GM23338 (cell line): ENCODE measurements at regions not wholly inside any gene's neighbourhood (a gene's known extent, or its start where the extent isn't known, plus 50 kb on each side); places are given as distances from the start of the nearest gene placed in this dataset.

Source experiments
- ATAC-seq: fragments of 200-7000 bp; cut with Tn5 transposase; 3 replicates; pipeline ENCODE4 v1.9.1; 2020
- DNase-seq: peaks from one replicate; pipeline ENCODE4 v3.0.0-alpha.2; 2015; ENCODE audit warnings: low spot score
- H2AFZ ChIP-seq: fragments of 200-600 bp; sonication (generic); 2 replicates; pipeline ENCODE4 v1.8.0; 2016; ENCODE audit warnings: antibody characterized with exemption, mild to moderate bottlenecking, moderate library complexity
- H3F3A ChIP-seq: fragments of 200-600 bp; sonication (generic); replicated peaks from 2 replicates; pipeline ENCODE4 v1.8.0; 2017; ENCODE audit warnings: antibody characterized with exemption, mixed run types, low read depth
- H3K27ac ChIP-seq: fragments of 200-600 bp; sonication (generic); 2 replicates; pipeline ENCODE4 v1.6.1; 2016; ENCODE audit warnings: low read depth
- H3K27me3 ChIP-seq: fragments of 200-600 bp; sonication (generic); 2 replicates; pipeline ENCODE4 v1.8.0; 2016; ENCODE audit warnings: mild to moderate bottlenecking, mixed run types, moderate library complexity; ENCODE audit not compliant: insufficient read depth
- H3K36me3 ChIP-seq: fragments of 200-600 bp; sonication (generic); 2 replicates; pipeline ENCODE4 v1.8.0; 2016; ENCODE audit warnings: mild to moderate bottlenecking; ENCODE audit not compliant: insufficient read depth
- H3K4me1 ChIP-seq: fragments of 200-600 bp; sonication (generic); 2 replicates; pipeline ENCODE4 v1.8.0; 2016; ENCODE audit warnings: mild to moderate bottlenecking, moderate library complexity; ENCODE audit not compliant: insufficient read depth
- H3K4me2 ChIP-seq: fragments of 200-600 bp; sonication (generic); 2 replicates; pipeline ENCODE4 v1.7.1; 2017; ENCODE audit warnings: mixed run types
- H3K4me3 ChIP-seq: fragments of 200-600 bp; sonication (generic); 2 replicates; pipeline ENCODE4 v1.6.1; 2016; ENCODE audit warnings: mixed run types
- H3K79me2 ChIP-seq: fragments of 200-600 bp; sonication (generic); replicated peaks from 2 replicates; pipeline ENCODE4 v1.8.0; 2017; ENCODE audit warnings: mild to moderate bottlenecking; ENCODE audit not compliant: insufficient read depth
- H3K9me2 ChIP-seq: fragments of 200-600 bp; sonication (generic); 2 replicates; pipeline ENCODE4 v1.8.0; 2017; ENCODE audit not compliant: insufficient read depth
- H4K20me1 ChIP-seq: fragments of 200-600 bp; sonication (generic); replicated peaks from 2 replicates; pipeline ENCODE4 v1.8.0; 2017; ENCODE audit warnings: mild to moderate bottlenecking; ENCODE audit not compliant: insufficient read depth
- H3K27ac Mint-ChIP-seq: 2 replicates; pipeline ENCODE4 v1.8.0; 2020; ENCODE audit warnings: inconsistent platforms, mild to moderate bottlenecking, moderate library complexity, mixed read lengths
- H3K27me3 Mint-ChIP-seq: 3 replicates; pipeline ENCODE4 v1.8.0; 2022; ENCODE audit warnings: low read depth, mild to moderate bottlenecking, moderate library complexity, mixed read lengths, inconsistent platforms; ENCODE audit not compliant: insufficient read depth, poor library complexity
- H3K36me3 Mint-ChIP-seq: 3 replicates; pipeline ENCODE4 v1.8.0; 2021; ENCODE audit warnings: low read depth, mild to moderate bottlenecking, inconsistent platforms, moderate library complexity, mixed read lengths
- H3K4me1 Mint-ChIP-seq: 3 replicates; pipeline ENCODE4 v1.8.0; 2020; ENCODE audit warnings: mild to moderate bottlenecking, inconsistent platforms, mixed read lengths
- H3K4me3 Mint-ChIP-seq: 3 replicates; pipeline ENCODE4 v1.8.0; 2021; ENCODE audit warnings: moderate library complexity, mild to moderate bottlenecking, inconsistent platforms, mixed read lengths
- H3K9me3 Mint-ChIP-seq: 3 replicates; pipeline ENCODE4 v1.8.0; 2020; ENCODE audit warnings: moderate library complexity, mild to moderate bottlenecking, inconsistent platforms, mixed read lengths
- CREB1 ChIP-seq: fragments of 250-450 bp; sonication (Bioruptor Pico); IDR thresholded peaks from 2 replicates; pipeline ENCODE4 v1.5.0; 2020; ENCODE audit warnings: low read depth, mild to moderate bottlenecking, moderate library complexity
- EZH2 ChIP-seq: fragments of 200-600 bp; sonication (generic); IDR thresholded peaks from one replicate; pipeline ENCODE4 v1.8.0; 2017; ENCODE audit warnings: antibody characterized with exemption, mild to moderate bottlenecking, low read depth; ENCODE audit not compliant: unreplicated experiment
- EZH2phosphoT487 ChIP-seq: fragments of 200-600 bp; sonication (generic); IDR thresholded peaks from one replicate; pipeline ENCODE4 v1.8.1; 2018; ENCODE audit warnings: antibody characterized with exemption; ENCODE audit not compliant: unreplicated experiment
- JUNB ChIP-seq: IDR thresholded peaks from one replicate; pipeline ENCODE4 v1.6.1; 2016; ENCODE audit warnings: antibody characterized with exemption; ENCODE audit not compliant: unreplicated experiment
- NANOG ChIP-seq: IDR thresholded peaks from 2 replicates; pipeline ENCODE4 v1.6.1; 2016; ENCODE audit warnings: antibody characterized with exemption, borderline replicate concordance
- POLR2AphosphoS5 ChIP-seq: IDR thresholded peaks from 2 replicates; pipeline ENCODE4 v1.6.1; 2016; ENCODE audit warnings: antibody characterized with exemption, low read depth
- STAT1 ChIP-seq: IDR thresholded peaks from one replicate; pipeline ENCODE4 v1.6.1; 2016; ENCODE audit warnings: antibody characterized with exemption; ENCODE audit not compliant: unreplicated experiment
- ZNF114 ChIP-seq: fragments of 250-450 bp; sonication (Bioruptor Pico); IDR thresholded peaks from 2 replicates; pipeline ENCODE4 v1.5.0; 2020; ENCODE audit warnings: mild to moderate bottlenecking, moderate library complexity
- ZNF331 ChIP-seq: fragments of 250-450 bp; sonication (Bioruptor Pico); IDR thresholded peaks from 2 replicates; pipeline ENCODE4 v1.5.0; 2020; ENCODE audit warnings: low read depth, mild to moderate bottlenecking, moderate library complexity
- TF ChIP-seq, protein P1 (sequence below): IDR thresholded peaks from one replicate; pipeline ENCODE4 v1.6.1; 2018; ENCODE audit warnings: antibody characterized with exemption; ENCODE audit not compliant: unreplicated experiment
- TF ChIP-seq, protein P2 (sequence below): IDR thresholded peaks from 2 replicates; pipeline ENCODE4 v1.6.1; 2016; ENCODE audit warnings: antibody characterized with exemption
- TF ChIP-seq, protein P3 (sequence below): fragments of 250-450 bp; sonication (Bioruptor Pico); IDR thresholded peaks from 2 replicates; pipeline ENCODE4 v1.5.0; 2020; ENCODE audit warnings: mild to moderate bottlenecking, moderate library complexity
- TF ChIP-seq, protein P4 (sequence below), 2 experiments: fragments of 200-600 bp in 1 of 2; sonication (generic) in 1 of 2; conservative IDR thresholded peaks; 2 replicates each; pipeline versions ENCODE4 v1.5.1 to v1.6.1; 2016 to 2017; ENCODE audit warnings: antibody characterized with exemption in 2 of 2, low read depth in 2 of 2, mild to moderate bottlenecking in 2 of 2, moderate library complexity in 1 of 2

DNA sequence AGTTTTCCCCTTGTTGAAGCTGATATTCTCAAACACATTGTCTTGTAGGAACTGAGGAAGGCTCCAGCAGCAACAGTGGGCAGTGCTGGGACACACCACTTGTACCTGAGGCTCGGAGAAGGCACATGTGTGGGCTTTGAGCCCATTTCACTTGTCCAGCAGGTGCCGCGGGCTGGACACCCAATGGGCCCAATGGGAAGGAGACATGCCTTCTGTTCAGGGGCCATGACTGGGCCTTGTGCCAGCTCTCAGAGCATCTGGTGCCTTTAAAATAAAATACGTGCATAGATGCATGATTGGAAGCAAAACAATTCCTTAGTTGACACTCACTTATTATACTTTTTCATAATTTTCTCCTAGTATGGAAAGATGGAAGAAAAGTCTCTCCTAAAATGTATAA lies 334.2 kb downstream of the KLF13 start:
- Histone ChIP-seq H3K79me2 (no peaks in the 10 kb centered on the region), H3F3A (no peaks in the 10 kb centered on the region), H3K4me1 (no peaks in the 10 kb centered on the region), H3K4me3 (no peak overlapping the region), H3K27ac (no peak overlapping the region), H3K9me2 (0 out of 2 replicates have a peak, but pooled peaks cover 2% of the 10 kb centered on the region), H3K27me3 (no peaks in the 10 kb centered on the region), H3K4me2 (no peak overlapping the region), H4K20me1 (no peaks in the 10 kb centered on the region), H3K36me3 (no peaks in the 10 kb centered on the region), H2AFZ (no peak overlapping the region)
- peaks cover 4% of the 10 kb centered on the region for H3K27me3 Mint-ChIP-seq
- no peak for TF ChIP-seq ZNF331 (CRISPR knock-in tag)
- TF ChIP-seq EZH2, result no peak
- TF ChIP-seq, protein P1, sequence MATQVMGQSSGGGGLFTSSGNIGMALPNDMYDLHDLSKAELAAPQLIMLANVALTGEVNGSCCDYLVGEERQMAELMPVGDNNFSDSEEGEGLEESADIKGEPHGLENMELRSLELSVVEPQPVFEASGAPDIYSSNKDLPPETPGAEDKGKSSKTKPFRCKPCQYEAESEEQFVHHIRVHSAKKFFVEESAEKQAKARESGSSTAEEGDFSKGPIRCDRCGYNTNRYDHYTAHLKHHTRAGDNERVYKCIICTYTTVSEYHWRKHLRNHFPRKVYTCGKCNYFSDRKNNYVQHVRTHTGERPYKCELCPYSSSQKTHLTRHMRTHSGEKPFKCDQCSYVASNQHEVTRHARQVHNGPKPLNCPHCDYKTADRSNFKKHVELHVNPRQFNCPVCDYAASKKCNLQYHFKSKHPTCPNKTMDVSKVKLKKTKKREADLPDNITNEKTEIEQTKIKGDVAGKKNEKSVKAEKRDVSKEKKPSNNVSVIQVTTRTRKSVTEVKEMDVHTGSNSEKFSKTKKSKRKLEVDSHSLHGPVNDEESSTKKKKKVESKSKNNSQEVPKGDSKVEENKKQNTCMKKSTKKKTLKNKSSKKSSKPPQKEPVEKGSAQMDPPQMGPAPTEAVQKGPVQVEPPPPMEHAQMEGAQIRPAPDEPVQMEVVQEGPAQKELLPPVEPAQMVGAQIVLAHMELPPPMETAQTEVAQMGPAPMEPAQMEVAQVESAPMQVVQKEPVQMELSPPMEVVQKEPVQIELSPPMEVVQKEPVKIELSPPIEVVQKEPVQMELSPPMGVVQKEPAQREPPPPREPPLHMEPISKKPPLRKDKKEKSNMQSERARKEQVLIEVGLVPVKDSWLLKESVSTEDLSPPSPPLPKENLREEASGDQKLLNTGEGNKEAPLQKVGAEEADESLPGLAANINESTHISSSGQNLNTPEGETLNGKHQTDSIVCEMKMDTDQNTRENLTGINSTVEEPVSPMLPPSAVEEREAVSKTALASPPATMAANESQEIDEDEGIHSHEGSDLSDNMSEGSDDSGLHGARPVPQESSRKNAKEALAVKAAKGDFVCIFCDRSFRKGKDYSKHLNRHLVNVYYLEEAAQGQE, result no peak
- TF ChIP-seq POLR2AphosphoS5, result no peak
- TF ChIP-seq, protein P2, sequence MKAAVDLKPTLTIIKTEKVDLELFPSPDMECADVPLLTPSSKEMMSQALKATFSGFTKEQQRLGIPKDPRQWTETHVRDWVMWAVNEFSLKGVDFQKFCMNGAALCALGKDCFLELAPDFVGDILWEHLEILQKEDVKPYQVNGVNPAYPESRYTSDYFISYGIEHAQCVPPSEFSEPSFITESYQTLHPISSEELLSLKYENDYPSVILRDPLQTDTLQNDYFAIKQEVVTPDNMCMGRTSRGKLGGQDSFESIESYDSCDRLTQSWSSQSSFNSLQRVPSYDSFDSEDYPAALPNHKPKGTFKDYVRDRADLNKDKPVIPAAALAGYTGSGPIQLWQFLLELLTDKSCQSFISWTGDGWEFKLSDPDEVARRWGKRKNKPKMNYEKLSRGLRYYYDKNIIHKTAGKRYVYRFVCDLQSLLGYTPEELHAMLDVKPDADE, result no peak
- no peak for TF ChIP-seq ZNF114 (CRISPR knock-in tag)
- no peak for TF ChIP-seq JUNB
- no peak for TF ChIP-seq CREB1 (CRISPR knock-in tag)
- TF ChIP-seq, protein P3, sequence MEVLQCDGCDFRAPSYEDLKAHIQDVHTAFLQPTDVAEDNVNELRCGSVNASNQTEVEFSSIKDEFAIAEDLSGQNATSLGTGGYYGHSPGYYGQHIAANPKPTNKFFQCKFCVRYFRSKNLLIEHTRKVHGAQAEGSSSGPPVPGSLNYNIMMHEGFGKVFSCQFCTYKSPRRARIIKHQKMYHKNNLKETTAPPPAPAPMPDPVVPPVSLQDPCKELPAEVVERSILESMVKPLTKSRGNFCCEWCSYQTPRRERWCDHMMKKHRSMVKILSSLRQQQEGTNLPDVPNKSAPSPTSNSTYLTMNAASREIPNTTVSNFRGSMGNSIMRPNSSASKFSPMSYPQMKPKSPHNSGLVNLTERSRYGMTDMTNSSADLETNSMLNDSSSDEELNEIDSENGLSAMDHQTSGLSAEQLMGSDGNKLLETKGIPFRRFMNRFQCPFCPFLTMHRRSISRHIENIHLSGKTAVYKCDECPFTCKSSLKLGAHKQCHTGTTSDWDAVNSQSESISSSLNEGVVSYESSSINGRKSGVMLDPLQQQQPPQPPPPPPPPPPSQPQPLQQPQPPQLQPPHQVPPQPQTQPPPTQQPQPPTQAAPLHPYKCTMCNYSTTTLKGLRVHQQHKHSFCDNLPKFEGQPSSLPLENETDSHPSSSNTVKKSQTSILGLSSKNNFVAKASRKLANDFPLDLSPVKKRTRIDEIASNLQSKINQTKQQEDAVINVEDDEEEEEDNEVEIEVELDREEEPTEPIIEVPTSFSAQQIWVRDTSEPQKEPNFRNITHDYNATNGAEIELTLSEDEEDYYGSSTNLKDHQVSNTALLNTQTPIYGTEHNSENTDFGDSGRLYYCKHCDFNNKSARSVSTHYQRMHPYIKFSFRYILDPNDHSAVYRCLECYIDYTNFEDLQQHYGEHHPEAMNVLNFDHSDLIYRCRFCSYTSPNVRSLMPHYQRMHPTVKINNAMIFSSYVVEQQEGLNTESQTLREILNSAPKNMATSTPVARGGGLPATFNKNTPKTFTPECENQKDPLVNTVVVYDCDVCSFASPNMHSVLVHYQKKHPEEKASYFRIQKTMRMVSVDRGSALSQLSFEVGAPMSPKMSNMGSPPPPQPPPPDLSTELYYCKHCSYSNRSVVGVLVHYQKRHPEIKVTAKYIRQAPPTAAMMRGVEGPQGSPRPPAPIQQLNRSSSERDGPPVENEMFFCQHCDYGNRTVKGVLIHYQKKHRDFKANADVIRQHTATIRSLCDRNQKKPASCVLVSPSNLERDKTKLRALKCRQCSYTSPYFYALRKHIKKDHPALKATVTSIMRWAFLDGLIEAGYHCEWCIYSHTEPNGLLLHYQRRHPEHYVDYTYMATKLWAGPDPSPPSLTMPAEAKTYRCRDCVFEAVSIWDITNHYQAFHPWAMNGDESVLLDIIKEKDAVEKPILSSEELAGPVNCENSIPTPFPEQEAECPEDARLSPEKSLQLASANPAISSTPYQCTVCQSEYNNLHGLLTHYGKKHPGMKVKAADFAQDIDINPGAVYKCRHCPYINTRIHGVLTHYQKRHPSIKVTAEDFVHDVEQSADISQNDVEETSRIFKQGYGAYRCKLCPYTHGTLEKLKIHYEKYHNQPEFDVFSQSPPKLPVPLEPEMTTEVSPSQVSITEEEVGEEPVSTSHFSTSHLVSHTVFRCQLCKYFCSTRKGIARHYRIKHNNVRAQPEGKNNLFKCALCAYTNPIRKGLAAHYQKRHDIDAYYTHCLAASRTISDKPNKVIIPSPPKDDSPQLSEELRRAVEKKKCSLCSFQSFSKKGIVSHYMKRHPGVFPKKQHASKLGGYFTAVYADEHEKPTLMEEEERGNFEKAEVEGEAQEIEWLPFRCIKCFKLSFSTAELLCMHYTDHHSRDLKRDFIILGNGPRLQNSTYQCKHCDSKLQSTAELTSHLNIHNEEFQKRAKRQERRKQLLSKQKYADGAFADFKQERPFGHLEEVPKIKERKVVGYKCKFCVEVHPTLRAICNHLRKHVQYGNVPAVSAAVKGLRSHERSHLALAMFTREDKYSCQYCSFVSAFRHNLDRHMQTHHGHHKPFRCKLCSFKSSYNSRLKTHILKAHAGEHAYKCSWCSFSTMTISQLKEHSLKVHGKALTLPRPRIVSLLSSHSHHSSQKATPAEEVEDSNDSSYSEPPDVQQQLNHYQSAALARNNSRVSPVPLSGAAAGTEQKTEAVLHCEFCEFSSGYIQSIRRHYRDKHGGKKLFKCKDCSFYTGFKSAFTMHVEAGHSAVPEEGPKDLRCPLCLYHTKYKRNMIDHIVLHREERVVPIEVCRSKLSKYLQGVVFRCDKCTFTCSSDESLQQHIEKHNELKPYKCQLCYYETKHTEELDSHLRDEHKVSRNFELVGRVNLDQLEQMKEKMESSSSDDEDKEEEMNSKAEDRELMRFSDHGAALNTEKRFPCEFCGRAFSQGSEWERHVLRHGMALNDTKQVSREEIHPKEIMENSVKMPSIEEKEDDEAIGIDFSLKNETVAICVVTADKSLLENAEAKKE (CRISPR knock-in tag), result no peak
- TF ChIP-seq STAT1, result no peak
- no peak for TF ChIP-seq NANOG
- TF ChIP-seq, protein P4, sequence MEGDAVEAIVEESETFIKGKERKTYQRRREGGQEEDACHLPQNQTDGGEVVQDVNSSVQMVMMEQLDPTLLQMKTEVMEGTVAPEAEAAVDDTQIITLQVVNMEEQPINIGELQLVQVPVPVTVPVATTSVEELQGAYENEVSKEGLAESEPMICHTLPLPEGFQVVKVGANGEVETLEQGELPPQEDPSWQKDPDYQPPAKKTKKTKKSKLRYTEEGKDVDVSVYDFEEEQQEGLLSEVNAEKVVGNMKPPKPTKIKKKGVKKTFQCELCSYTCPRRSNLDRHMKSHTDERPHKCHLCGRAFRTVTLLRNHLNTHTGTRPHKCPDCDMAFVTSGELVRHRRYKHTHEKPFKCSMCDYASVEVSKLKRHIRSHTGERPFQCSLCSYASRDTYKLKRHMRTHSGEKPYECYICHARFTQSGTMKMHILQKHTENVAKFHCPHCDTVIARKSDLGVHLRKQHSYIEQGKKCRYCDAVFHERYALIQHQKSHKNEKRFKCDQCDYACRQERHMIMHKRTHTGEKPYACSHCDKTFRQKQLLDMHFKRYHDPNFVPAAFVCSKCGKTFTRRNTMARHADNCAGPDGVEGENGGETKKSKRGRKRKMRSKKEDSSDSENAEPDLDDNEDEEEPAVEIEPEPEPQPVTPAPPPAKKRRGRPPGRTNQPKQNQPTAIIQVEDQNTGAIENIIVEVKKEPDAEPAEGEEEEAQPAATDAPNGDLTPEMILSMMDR (conservative IDR thresholded peaks at IDR 0.05; ENCODE audit: low read depth in 2 of 2), result no peak
- no peak for TF ChIP-seq EZH2phosphoT487
- no peak overlapping the region for H3K4me3 Mint-ChIP-seq
- H3K36me3 Mint-ChIP-seq, result no peaks in the 10 kb centered on the region
- ATAC-seq (no peak), DNase-seq (no peak)
- H3K9me3 Mint-ChIP-seq, result no peaks in the 10 kb centered on the region; the same call in 2 of the 3 replicates
- H3K4me1 Mint-ChIP-seq, result peaks cover 10% of the 10 kb centered on the region
- H3K27ac Mint-ChIP-seq, result no peak overlapping the region
